KMS-11 (cell line): ENCODE measurements at regions not wholly inside any gene's neighbourhood (a gene's known extent, or its start where the extent isn't known, plus 50 kb on each side); places are given as distances from the start of the nearest gene placed in this dataset.
"Not testable (repeated sequence)": the region's sequence is repeated elsewhere in the genome, so short reads cannot be mapped to it uniquely, and the experiment has no call there.

Experiments
- H2AFZ ChIP-seq: fragments of 200-600 bp; sonication (generic); 2 replicates; pipeline ENCODE4 v1.6.1; 2016; ENCODE audit warnings: antibody characterized with exemption, mixed run types, low read depth
- H3K27ac ChIP-seq: fragments of 200-600 bp; sonication (generic); 2 replicates; pipeline ENCODE4 v1.6.1; 2016; ENCODE audit warnings: mild to moderate bottlenecking, mixed run types
- H3K27me3 ChIP-seq: fragments of 200-600 bp; sonication (generic); 2 replicates; pipeline ENCODE4 v1.6.1; 2017; ENCODE audit warnings: mild to moderate bottlenecking, low read depth, mixed run types, moderate library complexity; ENCODE audit not compliant: insufficient read depth
- H3K36me3 ChIP-seq: fragments of 200-600 bp; sonication (generic); 2 replicates; pipeline ENCODE4 v1.6.1; 2017; ENCODE audit warnings: mild to moderate bottlenecking, mixed run types; ENCODE audit not compliant: insufficient read depth
- H3K4me1 ChIP-seq: fragments of 200-600 bp; sonication (generic); 2 replicates; pipeline ENCODE4 v1.6.1; 2016; ENCODE audit warnings: mild to moderate bottlenecking, low read depth, mixed run types; ENCODE audit not compliant: poor library complexity, severe bottlenecking
- H3K4me2 ChIP-seq: fragments of 200-600 bp; sonication (generic); 2 replicates; pipeline ENCODE4 v1.7.0; 2016; ENCODE audit warnings: mild to moderate bottlenecking, mixed run types
- H3K4me3 ChIP-seq: fragments of 200-600 bp; sonication (generic); IDR thresholded peaks from 2 replicates; pipeline ENCODE4 v1.6.1; 2017; ENCODE audit warnings: low read depth, low read length, mixed read lengths; ENCODE audit not compliant: insufficient read depth
- H3K79me2 ChIP-seq: fragments of 200-600 bp; sonication (generic); 2 replicates; pipeline ENCODE4 v1.6.1; 2016; ENCODE audit warnings: low read depth, mixed run types; ENCODE audit not compliant: insufficient read depth
- H3K9ac ChIP-seq: fragments of 200-600 bp; sonication (generic); 2 replicates; pipeline ENCODE4 v1.6.1; 2016; ENCODE audit warnings: mild to moderate bottlenecking, mixed run types
- H4K20me1 ChIP-seq: fragments of 200-600 bp; sonication (generic); 2 replicates; pipeline ENCODE4 v1.6.1; 2016; ENCODE audit warnings: mild to moderate bottlenecking, mixed run types; ENCODE audit not compliant: insufficient read depth
- CTCF ChIP-seq: fragments of 200-600 bp; sonication (generic); conservative IDR thresholded peaks from 2 replicates; pipeline ENCODE4 v1.6.1; 2017; ENCODE audit warnings: low read depth, mild to moderate bottlenecking, antibody characterized with exemption, low read length, moderate library complexity, mixed read lengths

GRCh38 chr2:84126084-84126483, 333.0 kb downstream of the SUCLG1 start:
- no peak for TF ChIP-seq CTCF
- Histone ChIP-seq H3K79me2 (no peaks in the 10 kb centered on the region), H2AFZ (0 out of 2 replicates have a peak overlapping the region, but pooled peaks have one; percentile 4), H3K27ac (no peak overlapping the region), H4K20me1 (no peaks in the 10 kb centered on the region), H3K4me2 (no peak overlapping the region), H3K4me3 (no peak overlapping the region), H3K27me3 (no peaks in the 10 kb centered on the region), H3K9ac (no peak overlapping the region), H3K4me1 (no peaks in the 10 kb centered on the region), H3K36me3 (no peaks in the 10 kb centered on the region)

GRCh38 chr2:84116143-84116542, 342.9 kb downstream of the SUCLG1 start:
- no peak overlapping the region for H3K4me3 ChIP-seq
- H3K9ac ChIP-seq, result no peak overlapping the region
- no peak overlapping the region for H2AFZ ChIP-seq
- H3K79me2 ChIP-seq, result no peaks in the 10 kb centered on the region
- H4K20me1 ChIP-seq, result no peaks in the 10 kb centered on the region
- TF ChIP-seq CTCF, result no peak
- H3K27me3 ChIP-seq, result no peaks in the 10 kb centered on the region
- peak overlapping the region; percentile 50; the same call in 1 of the 2 replicates for H3K4me2 ChIP-seq
- H3K4me1 ChIP-seq, result peaks cover 25% of the 10 kb centered on the region
- H3K27ac ChIP-seq, result peak overlapping the region; percentile 55; the same call in 1 of the 2 replicates
- H3K36me3 ChIP-seq, result no peaks in the 10 kb centered on the region; the same call in 1 of the 2 replicates

GRCh38 chr2:84115173-84115857, 343.8 kb downstream of the SUCLG1 start:
- Histone ChIP-seq H3K27me3 (no peaks in the 10 kb centered on the region), H4K20me1 (no peaks in the 10 kb centered on the region), H2AFZ (peak overlapping the region; percentile 20; the same call in 1 of the 2 replicates), H3K27ac (peak overlapping the region; percentile 55), H3K36me3 (no peaks in the 10 kb centered on the region; the same call in 1 of the 2 replicates), H3K9ac (no peak overlapping the region; the same call in 1 of the 2 replicates), H3K79me2 (no peaks in the 10 kb centered on the region), H3K4me1 (peaks cover 25% of the 10 kb centered on the region), H3K4me3 (no peak overlapping the region), H3K4me2 (peak overlapping the region; percentile 50; the same call in 1 of the 2 replicates)
- TF ChIP-seq CTCF, result no peak

- H3K4me3 ChIP-seq, H3K36me3 ChIP-seq, H3K4me1 ChIP-seq, H3K9ac ChIP-seq, H4K20me1 ChIP-seq, H3K27ac ChIP-seq, H2AFZ ChIP-seq, H3K4me2 ChIP-seq, H3K79me2 ChIP-seq, H3K27me3 ChIP-seq: not testable (repeated sequence)
These were observed 355.1 kb downstream of the SUCLG1 start for GRCh38 chr2:84103816-84104527.

GRCh38 chr2:84102274-84102673, 356.8 kb downstream of the SUCLG1 start:
- H3K27me3 ChIP-seq, result no peaks in the 10 kb centered on the region
- no peaks in the 10 kb centered on the region for H3K4me1 ChIP-seq
- no peak overlapping the region for H2AFZ ChIP-seq
- no peak overlapping the region for H3K4me3 ChIP-seq
- H3K9ac ChIP-seq, result no peak overlapping the region
- no peak for TF ChIP-seq CTCF
- H3K36me3 ChIP-seq, result no peaks in the 10 kb centered on the region
- no peaks in the 10 kb centered on the region for H3K79me2 ChIP-seq
- no peaks in the 10 kb centered on the region for H4K20me1 ChIP-seq
- H3K4me2 ChIP-seq, result no peak overlapping the region
- H3K27ac ChIP-seq, result no peak overlapping the region
